ENCODE measurements at regions not wholly inside any gene's neighbourhood (a gene's known extent, or its start where the extent isn't known, plus 50 kb on each side); places are given as distances from the start of the nearest gene placed in this dataset.

DNA sequence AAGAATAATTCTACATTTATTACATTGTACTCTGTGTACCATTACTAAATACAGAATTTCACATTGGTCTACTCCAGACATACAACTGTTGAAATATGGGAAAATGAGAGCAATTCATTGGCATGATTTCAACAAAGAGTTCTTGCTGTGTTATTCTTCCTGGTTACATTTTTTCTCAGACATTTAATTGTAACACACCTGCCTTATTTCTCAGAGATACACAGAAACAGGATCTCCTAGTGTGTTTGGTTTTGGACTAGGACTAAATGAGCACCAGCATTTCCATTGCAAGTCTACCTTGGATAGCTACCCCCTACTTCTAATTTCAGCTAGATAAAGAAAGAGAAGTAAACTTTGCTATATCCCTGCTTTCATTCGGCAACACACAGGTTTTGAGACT, 274.3 kb upstream of the CNTN4 start:
- Mint-ChIP-seq H3K9me3 (peaks cover 7% of the 10 kb centered on the region), H3K27me3 (no peaks in the 10 kb centered on the region), H3K4me3 (no peak overlapping the region), H3K27ac (no peak overlapping the region), H3K4me1 (ENCODE audit: low read depth) (no peaks in the 10 kb centered on the region), H3K36me3 (ENCODE audit: low read depth) (no peaks in the 10 kb centered on the region)
- no peaks in the 10 kb centered on the region for H3K36me3 ChIP-seq (ENCODE audit: insufficient read depth, low read length)
- no peaks in the 10 kb centered on the region for H3K9me3 ChIP-seq (ENCODE audit: control insufficient read depth in 1 of 2, insufficient read depth in 1 of 2, low read length in 2 of 2)
- ATAC-seq (ENCODE audit: poor library complexity) (no peak), DNase-seq (no peak)
- no peak overlapping the region for H3K4me3 ChIP-seq (ENCODE audit: low read length)
- TF ChIP-seq, protein P1, sequence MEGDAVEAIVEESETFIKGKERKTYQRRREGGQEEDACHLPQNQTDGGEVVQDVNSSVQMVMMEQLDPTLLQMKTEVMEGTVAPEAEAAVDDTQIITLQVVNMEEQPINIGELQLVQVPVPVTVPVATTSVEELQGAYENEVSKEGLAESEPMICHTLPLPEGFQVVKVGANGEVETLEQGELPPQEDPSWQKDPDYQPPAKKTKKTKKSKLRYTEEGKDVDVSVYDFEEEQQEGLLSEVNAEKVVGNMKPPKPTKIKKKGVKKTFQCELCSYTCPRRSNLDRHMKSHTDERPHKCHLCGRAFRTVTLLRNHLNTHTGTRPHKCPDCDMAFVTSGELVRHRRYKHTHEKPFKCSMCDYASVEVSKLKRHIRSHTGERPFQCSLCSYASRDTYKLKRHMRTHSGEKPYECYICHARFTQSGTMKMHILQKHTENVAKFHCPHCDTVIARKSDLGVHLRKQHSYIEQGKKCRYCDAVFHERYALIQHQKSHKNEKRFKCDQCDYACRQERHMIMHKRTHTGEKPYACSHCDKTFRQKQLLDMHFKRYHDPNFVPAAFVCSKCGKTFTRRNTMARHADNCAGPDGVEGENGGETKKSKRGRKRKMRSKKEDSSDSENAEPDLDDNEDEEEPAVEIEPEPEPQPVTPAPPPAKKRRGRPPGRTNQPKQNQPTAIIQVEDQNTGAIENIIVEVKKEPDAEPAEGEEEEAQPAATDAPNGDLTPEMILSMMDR (IDR thresholded peaks at IDR 0.05) = no peak
- no peak overlapping the region for H3K27ac ChIP-seq (ENCODE audit: low read depth in 1 of 2, low read length in 2 of 2)
- ChIA-PET CTCF (no interaction called here), POLR2A (no interaction called here)
- H3K27me3 ChIP-seq (ENCODE audit: control insufficient read depth in 1 of 2, insufficient read depth in 2 of 2, low read length in 2 of 2) = no peaks in the 10 kb centered on the region
- intact Hi-C loops (cut with DNase I, micrococcal nuclease) = no loop called here
- no peaks in the 10 kb centered on the region for H3K4me1 ChIP-seq (ENCODE audit: insufficient read depth, low read length)

DNA sequence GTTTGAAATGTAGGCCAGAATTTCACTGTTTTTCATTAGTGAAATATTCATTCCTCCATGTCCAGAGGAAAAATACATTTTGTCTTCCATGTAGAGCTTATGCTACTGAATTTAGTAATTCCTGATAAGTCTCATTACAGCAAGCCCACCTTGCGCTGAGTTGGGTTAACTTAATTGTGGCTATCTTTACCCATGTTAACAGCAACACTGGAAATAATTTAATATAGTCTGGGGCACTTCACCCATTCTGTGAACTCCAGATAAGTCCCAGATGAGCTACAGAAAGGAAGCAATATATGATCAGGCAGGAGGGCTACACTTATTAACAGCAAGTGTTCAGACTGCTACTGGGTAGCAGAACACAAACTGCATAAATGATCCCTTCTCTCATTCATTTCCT, 270.1 kb upstream of the CNTN4 start:
- Mint-ChIP-seq H3K27ac (no peak overlapping the region), H3K27me3 (no peaks in the 10 kb centered on the region), H3K36me3 (ENCODE audit: low read depth) (no peaks in the 10 kb centered on the region), H3K9me3 (peaks cover 4% of the 10 kb centered on the region), H3K4me1 (ENCODE audit: low read depth) (no peaks in the 10 kb centered on the region), H3K4me3 (no peak overlapping the region)
- no peaks in the 10 kb centered on the region for H3K4me1 ChIP-seq (ENCODE audit: insufficient read depth, low read length)
- intact Hi-C loops (cut with DNase I, micrococcal nuclease) = no loop called here
- no peak overlapping the region for H3K27ac ChIP-seq (ENCODE audit: low read depth in 1 of 2, low read length in 2 of 2)
- CTCF ChIA-PET = no interaction called here
- POLR2A ChIA-PET = no interaction called here
- H3K4me3 ChIP-seq (ENCODE audit: low read length) = no peak overlapping the region
- no peak for ATAC-seq (ENCODE audit: poor library complexity)
- no peak for DNase-seq
- TF ChIP-seq, protein P1 (IDR thresholded peaks at IDR 0.05) = no peak
- H3K9me3 ChIP-seq (ENCODE audit: control insufficient read depth in 1 of 2, insufficient read depth in 1 of 2, low read length in 2 of 2) = no peaks in the 10 kb centered on the region
- H3K36me3 ChIP-seq (ENCODE audit: insufficient read depth, low read length) = no peaks in the 10 kb centered on the region
- no peaks in the 10 kb centered on the region for H3K27me3 ChIP-seq (ENCODE audit: control insufficient read depth in 1 of 2, insufficient read depth in 2 of 2, low read length in 2 of 2)

DNA sequence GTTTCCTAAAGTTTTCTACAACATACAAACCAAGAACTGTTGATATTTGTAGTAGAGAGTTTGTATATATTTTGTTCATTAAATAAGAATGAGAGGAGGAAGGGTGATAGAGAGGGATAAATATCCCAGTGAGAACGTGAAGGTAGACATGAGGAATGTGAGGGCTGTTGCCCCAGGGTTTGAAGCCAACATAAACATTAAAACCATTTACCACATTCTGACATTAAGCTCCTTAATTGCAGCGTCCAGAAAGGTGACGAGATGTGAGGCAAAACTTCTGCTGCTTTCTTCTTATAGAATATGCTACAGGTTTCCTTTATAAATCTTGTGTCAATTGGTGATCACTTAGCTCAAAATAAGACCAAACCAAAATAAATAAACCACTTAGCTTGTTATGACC, 267.8 kb upstream of the CNTN4 start:
- Histone ChIP-seq H3K27ac (ENCODE audit: low read depth in 1 of 2, low read length in 2 of 2) (no peak overlapping the region), H3K9me3 (ENCODE audit: control insufficient read depth in 1 of 2, insufficient read depth in 1 of 2, low read length in 2 of 2) (no peaks in the 10 kb centered on the region), H3K4me3 (ENCODE audit: low read length) (no peak overlapping the region), H3K27me3 (ENCODE audit: control insufficient read depth in 1 of 2, insufficient read depth in 2 of 2, low read length in 2 of 2) (no peaks in the 10 kb centered on the region), H3K36me3 (ENCODE audit: insufficient read depth, low read length) (no peaks in the 10 kb centered on the region), H3K4me1 (ENCODE audit: insufficient read depth, low read length) (no peaks in the 10 kb centered on the region)
- ATAC-seq (ENCODE audit: poor library complexity) (no peak), DNase-seq (no peak)
- Mint-ChIP-seq H3K27ac (no peak overlapping the region), H3K4me1 (ENCODE audit: low read depth) (no peaks in the 10 kb centered on the region), H3K27me3 (no peaks in the 10 kb centered on the region), H3K9me3 (peaks cover 15% of the 10 kb centered on the region), H3K4me3 (no peak overlapping the region), H3K36me3 (ENCODE audit: low read depth) (no peaks in the 10 kb centered on the region)
- ChIA-PET CTCF (no interaction called here), POLR2A (no interaction called here)
- intact Hi-C loops (cut with DNase I, micrococcal nuclease) = no loop called here
- TF ChIP-seq, protein P1 (IDR thresholded peaks at IDR 0.05) = no peak

All from CD4-positive, alpha-beta T cell (primary cell).